ENCODE measurements at regions not wholly inside any gene's neighbourhood (a gene's known extent, or its start where the extent isn't known, plus 50 kb on each side); places are given as distances from the start of the nearest gene placed in this dataset.

DNA sequence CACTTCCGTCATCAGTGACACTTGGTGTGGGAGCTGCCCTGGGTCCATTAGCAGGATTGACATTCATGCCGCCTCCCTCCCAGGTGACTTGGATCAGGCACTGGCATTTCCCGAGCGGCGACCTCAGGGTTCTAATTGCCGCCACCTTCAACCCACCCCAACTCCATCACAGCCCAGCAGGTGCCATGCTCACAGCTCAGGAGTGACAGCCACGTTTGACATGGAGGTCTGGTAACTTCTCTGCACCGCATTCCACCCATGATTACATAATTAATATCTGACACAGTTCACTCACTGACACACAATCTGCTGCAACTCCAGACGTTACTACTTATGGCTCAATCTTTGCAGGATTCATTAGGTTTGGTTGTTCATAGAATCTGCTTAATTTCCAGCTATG is 450.9 kb upstream of the MYT1L start:
- Histone ChIP-seq H3K23ac (ENCODE audit: low read depth, low read length) (no peak overlapping the region), H3K4me1 (ENCODE audit: control insufficient read depth, insufficient read depth, low read length) (no peaks in the 10 kb centered on the region), H3K9me1 (ENCODE audit: insufficient read depth, low read length) (no peaks in the 10 kb centered on the region), H2BK5ac (ENCODE audit: low read depth, low read length, poor library complexity, severe bottlenecking) (no peak overlapping the region), H2AFZ (replicated peaks; ENCODE audit: low read length, poor library complexity) (no peak overlapping the region), H2BK120ac (ENCODE audit: low read depth, low read length) (no peak overlapping the region), H3K9ac (ENCODE audit: low read depth, low read length) (no peak overlapping the region), H2AK9ac (replicated peaks; ENCODE audit: low read depth, low read length, poor library complexity) (no peak overlapping the region), H3K18ac (ENCODE audit: low read depth, low read length) (no peak overlapping the region), H2BK15ac (ENCODE audit: low read depth, low read length) (no peak overlapping the region), H3K36me3 (ENCODE audit: control insufficient read depth, insufficient read depth, low read length) (no peaks in the 10 kb centered on the region), H3K79me1 (ENCODE audit: low read depth in 1 of 2, low read length in 2 of 2) (no peaks in the 10 kb centered on the region), H3K4me3 (ENCODE audit: insufficient read depth, low read depth, low read length) (no peak overlapping the region), H3K56ac (ENCODE audit: extremely low read depth, insufficient read depth, low read length) (no peak overlapping the region), H3K27ac (ENCODE audit: insufficient read depth, low read length) (no peak overlapping the region), H3K4me2 (ENCODE audit: low read depth, low read length) (no peak overlapping the region), H3K14ac (replicated peaks; ENCODE audit: low read depth, low read length) (no peak overlapping the region), H4K8ac (ENCODE audit: low read depth in 2 of 2, low read length in 2 of 2) (no peak overlapping the region), H2AK5ac (ENCODE audit: low read depth, low read length) (no peak overlapping the region), H3K27me3 (ENCODE audit: control insufficient read depth, insufficient read depth, low read length) (no peaks in the 10 kb centered on the region), H3K9me3 (ENCODE audit: control insufficient read depth, insufficient read depth, low read length) (peaks cover 48% of the 10 kb centered on the region), H4K91ac (ENCODE audit: insufficient read depth, low read depth, low read length) (no peak overlapping the region), H3K4ac (ENCODE audit: low read depth, low read length) (no peak overlapping the region), H2BK20ac (ENCODE audit: low read depth, low read length) (no peak overlapping the region), H4K20me1 (ENCODE audit: insufficient read depth, low read length) (no peaks in the 10 kb centered on the region), H4K5ac (ENCODE audit: low read depth, low read length) (no peak overlapping the region)
- BruUV-seq (replicated peaks), result no TSS peak
- in situ Hi-C loops (cut with MboI; ENCODE audit: low sequenced_read_pairs), result no loop called here
- POLR2A ChIA-PET (ENCODE audit: unreplicated experiment), result no interaction called here
- WGBS, 2 experiments (ENCODE audit: extremely low coverage in 2 of 2, insufficient read length in 1 of 2), result 57% methylated on average over 4 of the region's 9 CpGs; no CpG with 5 or more reads in 1 of the 2 experiments
- dilution Hi-C loops (cut with HindIII; ENCODE audit: low sequenced_read_pairs, unreplicated experiment), result no loop called here
- TF ChIP-seq MAZ (IDR thresholded peaks at IDR 0.05; ENCODE audit: borderline replicate concordance, low read depth, low read length) (no peak), RAD21 (IDR thresholded peaks at IDR 0.05; ENCODE audit: low read length) (no peak), MXI1 (IDR thresholded peaks at IDR 0.05; ENCODE audit: borderline replicate concordance, low read depth, low read length) (no peak), CEBPB (IDR thresholded peaks at IDR 0.05; ENCODE audit: low read depth, low read length) (no peak), RCOR1 (IDR thresholded peaks at IDR 0.05; ENCODE audit: insufficient replicate concordance, low read length) (no peak), CHD1 (IDR thresholded peaks at IDR 0.05; ENCODE audit: low read depth, low read length) (no peak), POLR2A (IDR thresholded peaks at IDR 0.05; ENCODE audit: low read depth, low read length) (no peak), BHLHE40 (IDR thresholded peaks at IDR 0.05; ENCODE audit: low read depth, low read length) (no peak), NFE2L2 (IDR thresholded peaks at IDR 0.05; ENCODE audit: low read depth, low read length) (no peak), MAFK (IDR thresholded peaks at IDR 0.05; ENCODE audit: low read depth, low read length) (no peak), FOS (IDR thresholded peaks at IDR 0.05; ENCODE audit: low read depth, low read length) (no peak), SMC3 (IDR thresholded peaks at IDR 0.05; ENCODE audit: low read depth, low read length) (no peak), RFX5 (IDR thresholded peaks at IDR 0.05; ENCODE audit: low read depth, low read length) (no peak)
- TF ChIP-seq, protein P1, sequence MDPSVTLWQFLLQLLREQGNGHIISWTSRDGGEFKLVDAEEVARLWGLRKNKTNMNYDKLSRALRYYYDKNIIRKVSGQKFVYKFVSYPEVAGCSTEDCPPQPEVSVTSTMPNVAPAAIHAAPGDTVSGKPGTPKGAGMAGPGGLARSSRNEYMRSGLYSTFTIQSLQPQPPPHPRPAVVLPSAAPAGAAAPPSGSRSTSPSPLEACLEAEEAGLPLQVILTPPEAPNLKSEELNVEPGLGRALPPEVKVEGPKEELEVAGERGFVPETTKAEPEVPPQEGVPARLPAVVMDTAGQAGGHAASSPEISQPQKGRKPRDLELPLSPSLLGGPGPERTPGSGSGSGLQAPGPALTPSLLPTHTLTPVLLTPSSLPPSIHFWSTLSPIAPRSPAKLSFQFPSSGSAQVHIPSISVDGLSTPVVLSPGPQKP (IDR thresholded peaks at IDR 0.05; ENCODE audit: borderline replicate concordance, low read depth, low read length), result no peak
- TF ChIP-seq, protein P2, sequence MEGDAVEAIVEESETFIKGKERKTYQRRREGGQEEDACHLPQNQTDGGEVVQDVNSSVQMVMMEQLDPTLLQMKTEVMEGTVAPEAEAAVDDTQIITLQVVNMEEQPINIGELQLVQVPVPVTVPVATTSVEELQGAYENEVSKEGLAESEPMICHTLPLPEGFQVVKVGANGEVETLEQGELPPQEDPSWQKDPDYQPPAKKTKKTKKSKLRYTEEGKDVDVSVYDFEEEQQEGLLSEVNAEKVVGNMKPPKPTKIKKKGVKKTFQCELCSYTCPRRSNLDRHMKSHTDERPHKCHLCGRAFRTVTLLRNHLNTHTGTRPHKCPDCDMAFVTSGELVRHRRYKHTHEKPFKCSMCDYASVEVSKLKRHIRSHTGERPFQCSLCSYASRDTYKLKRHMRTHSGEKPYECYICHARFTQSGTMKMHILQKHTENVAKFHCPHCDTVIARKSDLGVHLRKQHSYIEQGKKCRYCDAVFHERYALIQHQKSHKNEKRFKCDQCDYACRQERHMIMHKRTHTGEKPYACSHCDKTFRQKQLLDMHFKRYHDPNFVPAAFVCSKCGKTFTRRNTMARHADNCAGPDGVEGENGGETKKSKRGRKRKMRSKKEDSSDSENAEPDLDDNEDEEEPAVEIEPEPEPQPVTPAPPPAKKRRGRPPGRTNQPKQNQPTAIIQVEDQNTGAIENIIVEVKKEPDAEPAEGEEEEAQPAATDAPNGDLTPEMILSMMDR (conservative IDR thresholded peaks at IDR 0.05; ENCODE audit: low read depth, low read length), result no peak
- TF ChIP-seq, protein P3, sequence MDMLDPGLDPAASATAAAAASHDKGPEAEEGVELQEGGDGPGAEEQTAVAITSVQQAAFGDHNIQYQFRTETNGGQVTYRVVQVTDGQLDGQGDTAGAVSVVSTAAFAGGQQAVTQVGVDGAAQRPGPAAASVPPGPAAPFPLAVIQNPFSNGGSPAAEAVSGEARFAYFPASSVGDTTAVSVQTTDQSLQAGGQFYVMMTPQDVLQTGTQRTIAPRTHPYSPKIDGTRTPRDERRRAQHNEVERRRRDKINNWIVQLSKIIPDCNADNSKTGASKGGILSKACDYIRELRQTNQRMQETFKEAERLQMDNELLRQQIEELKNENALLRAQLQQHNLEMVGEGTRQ (IDR thresholded peaks at IDR 0.05; ENCODE audit: low read depth, low read length), result no peak
- DNase-seq (no peak), ATAC-seq (ENCODE audit: low read depth) (no peak)
- CTCF ChIA-PET, result no interaction called here
- intact Hi-C loops (cut with micrococcal nuclease), result no loop called here
